ENCODE measurements at regions not wholly inside any gene's neighbourhood (a gene's known extent, or its start where the extent isn't known, plus 50 kb on each side); places are given as distances from the start of the nearest gene placed in this dataset.

GRCh38 chr4:128471576-128471975, 184.0 kb upstream of the PGRMC2 start (continued):
- TF ChIP-seq ATF4 (CRISPR knock-in tag; IDR thresholded peaks at IDR 0.05) (no peak), FOSL1 (tag; conservative IDR thresholded peaks at IDR 0.05) (peak; percentile 77), ZNF384 (IDR thresholded peaks at IDR 0.05; ENCODE audit: low read depth, low read length) (peak; percentile 96), ZNF197 (CRISPR knock-in tag; IDR thresholded peaks at IDR 0.05; ENCODE audit: low read depth) (no peak), MTA3 (IDR thresholded peaks at IDR 0.05; ENCODE audit: borderline replicate concordance) (peak; percentile 39; the same call in 1 of the 2 replicates), NFE2 (IDR thresholded peaks at IDR 0.05; ENCODE audit: low read depth) (peak; percentile 98), SREBF1 (IDR thresholded peaks at IDR 0.05; ENCODE audit: borderline replicate concordance, low read depth, low read length) (no peak), GTF3C2 (IDR thresholded peaks at IDR 0.05; ENCODE audit: borderline replicate concordance, extremely low read depth, insufficient read length) (no peak), TRIM28 (IDR thresholded peaks at IDR 0.05) (peak; percentile 55; the same call in 1 of the 2 replicates), MNT (conservative IDR thresholded peaks at IDR 0.05) (0 out of 4 replicates have a peak, but pooled peaks of 1 of the 2 experiments have one; percentile 31), KDM1A (IDR thresholded peaks at IDR 0.05) (peak; percentile 39 to 56; a peak in 1 of 4 replicates), MYNN (IDR thresholded peaks at IDR 0.05) (peak; percentile 56), MYNN (CRISPR knock-in tag; IDR thresholded peaks at IDR 0.05) (no peak), CREB3 (tag; conservative IDR thresholded peaks at IDR 0.05; ENCODE audit: low read depth) (no peak), ATF7 (IDR thresholded peaks at IDR 0.05) (peak; percentile 61; the same call in 1 of the 2 replicates), TAF15 (IDR thresholded peaks at IDR 0.05; ENCODE audit: low read depth, low read length) (no peak), TEAD4 (IDR thresholded peaks at IDR 0.05; ENCODE audit: low read length) (peak; percentile 81), TEAD4 (CRISPR knock-in tag; IDR thresholded peaks at IDR 0.05; ENCODE audit: borderline replicate concordance) (no peak), MLLT1 (IDR thresholded peaks at IDR 0.05) (peak in 1 of 2 experiments; percentile 63; a peak in 1 of 4 replicates), SNIP1 (IDR thresholded peaks at IDR 0.05; ENCODE audit: low read depth) (no peak), PCBP2 (IDR thresholded peaks at IDR 0.05; ENCODE audit: low read depth, low read length, poor library complexity, severe bottlenecking) (no peak), HDAC2 (IDR thresholded peaks at IDR 0.05) (peak; percentile 65; the same call in 1 of the 2 replicates), ZNF212 (CRISPR knock-in tag; IDR thresholded peaks at IDR 0.05) (no peak)
